COLO829 (cell line): ENCODE measurements at regions not wholly inside any gene's neighbourhood (a gene's known extent, or its start where the extent isn't known, plus 50 kb on each side); places are given as distances from the start of the nearest gene placed in this dataset.

Experiments
- DNase-seq: peaks from one replicate; pipeline ENCODE4 v3.0.0; 2012; ENCODE audit warnings: low spot score

GRCh38 chr5:153122403-153122802 lies 368.1 kb upstream of the GRIA1 start:
- DNase-seq = no peak

GRCh38 chr5:153130296-153130695 lies 360.2 kb upstream of the GRIA1 start:
- DNase-seq = no peak

- DNase-seq = no peak
Observed at GRCh38 chr5:153135411-153135810, 355.1 kb upstream of the GRIA1 start.

GRCh38 chr5:153136910-153137614 lies 353.4 kb upstream of the GRIA1 start:
- no peak for DNase-seq

GRCh38 chr5:153147891-153148623 lies 342.4 kb upstream of the GRIA1 start:
- DNase-seq = no peak

- no peak for DNase-seq
Observed at GRCh38 chr5:153148624-153148976, 341.9 kb upstream of the GRIA1 start.

GRCh38 chr5:153151558-153151957 lies 338.9 kb upstream of the GRIA1 start:
- DNase-seq = no peak

GRCh38 chr5:153153086-153153485 lies 337.4 kb upstream of the GRIA1 start:
- no peak for DNase-seq

- DNase-seq = no peak
Observed at GRCh38 chr5:153157156-153157555, 333.3 kb upstream of the GRIA1 start.

GRCh38 chr5:153158608-153159007 lies 331.9 kb upstream of the GRIA1 start:
- DNase-seq = no peak

GRCh38 chr5:153159616-153160015 lies 330.9 kb upstream of the GRIA1 start:
- no peak for DNase-seq

GRCh38 chr5:153168241-153168640 lies 322.2 kb upstream of the GRIA1 start:
- DNase-seq = no peak

GRCh38 chr5:153187503-153187902 lies 303.0 kb upstream of the GRIA1 start:
- DNase-seq = no peak

- no peak for DNase-seq
Observed at GRCh38 chr5:153206361-153206760, 284.1 kb upstream of the GRIA1 start.

- no peak for DNase-seq
Observed at GRCh38 chr5:153209016-153209415, 281.5 kb upstream of the GRIA1 start.

- no peak for DNase-seq
Observed at GRCh38 chr5:153209687-153210086, 280.8 kb upstream of the GRIA1 start.

- DNase-seq = no peak
Observed at GRCh38 chr5:153211076-153211475, 279.4 kb upstream of the GRIA1 start.

- no peak for DNase-seq
Observed at GRCh38 chr5:153212471-153212870, 278.0 kb upstream of the GRIA1 start.

GRCh38 chr5:153222936-153223335 lies 267.5 kb upstream of the GRIA1 start:
- DNase-seq = no peak

GRCh38 chr5:153223376-153223775 lies 267.1 kb upstream of the GRIA1 start:
- DNase-seq = no peak

GRCh38 chr5:153224651-153225050 lies 265.8 kb upstream of the GRIA1 start:
- DNase-seq = no peak

- no peak for DNase-seq
Observed at GRCh38 chr5:153233933-153234332, 256.5 kb upstream of the GRIA1 start.

- no peak for DNase-seq
Observed at GRCh38 chr5:153236319-153236718, 254.2 kb upstream of the GRIA1 start.
